NCI-H748 treated with DMSO at 0.1 percent for 48 hours (cell line): ENCODE measurements at regions not wholly inside any gene's neighbourhood (a gene's known extent, or its start where the extent isn't known, plus 50 kb on each side); places are given as distances from the start of the nearest gene placed in this dataset.
"Not testable (repeated sequence)": the region's sequence is repeated elsewhere in the genome, so short reads cannot be mapped to it uniquely, and the experiment has no call there.

Experiments
- DNase-seq: peaks from one replicate; lab custom pipeline; 2025; lab: John Stamatoyannopoulos, UW

DNA sequence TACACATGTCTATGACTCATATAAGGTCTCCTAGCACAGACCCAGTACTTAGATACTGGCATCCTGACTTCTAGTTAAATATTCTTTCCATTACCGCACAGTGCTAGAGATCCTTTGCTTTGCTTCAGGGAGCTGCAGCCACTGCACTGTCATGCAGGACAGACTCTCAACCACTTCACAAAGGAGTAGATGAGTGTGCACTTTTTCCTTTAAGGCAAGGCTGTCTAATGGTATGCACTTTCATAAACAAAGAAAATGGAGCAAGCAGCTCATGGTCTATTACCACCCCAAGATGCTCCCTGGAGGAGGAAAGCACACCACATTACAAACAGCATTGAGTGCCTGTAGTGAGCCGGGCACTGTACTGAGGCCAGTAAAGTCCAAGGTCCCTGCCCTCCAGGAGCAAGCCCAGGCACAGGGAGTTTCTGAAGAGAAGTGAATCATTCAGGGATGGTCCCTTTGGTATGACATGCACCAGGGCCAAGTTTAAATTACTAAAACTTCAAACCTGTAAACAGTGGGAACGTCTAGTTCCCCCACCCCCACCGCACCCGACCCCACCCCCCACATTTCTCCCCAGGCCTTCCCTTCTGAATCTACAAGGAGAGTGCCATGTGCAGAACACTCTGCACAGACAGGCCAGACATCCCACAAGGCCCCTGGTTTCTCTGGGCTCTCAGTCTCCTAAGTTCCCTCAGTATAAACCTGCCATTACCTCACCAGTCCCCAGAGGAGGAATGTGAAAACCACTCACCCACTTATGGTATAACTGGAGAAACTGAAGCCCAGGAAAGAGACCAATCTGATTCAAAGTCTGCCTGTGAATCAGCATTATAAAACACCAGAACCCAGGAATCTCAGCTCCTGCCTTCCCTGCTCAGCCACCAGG is 107.8 kb upstream of the BCL6 start:
- DNase-seq: no peak

GRCh38 chr3:187855131-187855530 is 109.9 kb upstream of the BCL6 start:
- no peak for DNase-seq

DNA sequence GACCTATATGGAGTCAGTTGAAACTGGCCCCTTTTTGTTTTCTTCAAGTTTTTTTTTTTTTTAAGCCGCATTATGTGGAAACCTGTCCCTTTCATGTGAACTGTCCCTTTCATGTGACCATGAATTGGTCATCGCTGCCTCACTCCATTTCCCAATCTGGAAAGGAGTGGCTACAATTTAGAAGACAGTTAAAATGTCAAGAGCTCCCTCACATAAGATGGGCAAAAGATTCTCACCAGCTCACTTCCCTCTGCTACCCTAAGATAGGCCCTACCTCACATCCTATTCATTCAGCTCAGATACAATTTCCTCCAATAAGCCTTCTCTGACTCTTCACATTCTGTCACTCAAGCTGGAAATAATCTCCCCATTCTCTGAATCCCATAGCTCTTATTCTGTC is 111.3 kb upstream of the BCL6 start:
- DNase-seq: no peak

- no peak for DNase-seq
These were observed 112.8 kb upstream of the BCL6 start for GRCh38 chr3:187858041-187858440.

- DNase-seq: no peak
These were observed 113.4 kb upstream of the BCL6 start for GRCh38 chr3:187858711-187859110.

DNA sequence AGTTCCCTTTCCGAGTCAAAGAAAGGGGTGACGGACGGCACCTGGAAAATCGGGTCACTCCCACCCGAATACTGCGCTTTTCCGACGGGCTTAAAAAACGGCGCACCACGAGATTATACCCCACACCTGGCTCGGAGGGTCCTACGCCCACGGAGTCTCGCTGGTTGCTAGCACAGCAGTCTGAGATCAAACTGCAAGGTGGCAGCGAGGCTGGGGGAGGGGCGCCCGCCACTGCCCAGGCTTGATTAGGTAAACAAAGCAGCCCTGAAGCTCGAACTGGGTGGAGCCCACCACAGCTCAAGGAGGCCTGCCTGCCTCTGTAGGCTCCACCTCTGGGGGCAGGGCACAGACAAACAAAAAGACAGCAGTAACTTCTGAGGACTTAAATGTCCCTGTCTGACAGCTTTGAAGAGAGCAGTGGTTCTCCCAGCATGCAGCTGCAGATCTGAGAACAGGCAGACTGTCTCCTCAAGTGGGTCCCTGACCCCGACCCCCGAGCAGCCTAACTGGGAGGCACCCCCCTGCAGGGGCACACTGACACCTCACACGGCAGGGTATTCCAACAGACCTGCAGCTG is 117.5 kb upstream of the BCL6 start:
- DNase-seq: not testable (repeated sequence)

DNA sequence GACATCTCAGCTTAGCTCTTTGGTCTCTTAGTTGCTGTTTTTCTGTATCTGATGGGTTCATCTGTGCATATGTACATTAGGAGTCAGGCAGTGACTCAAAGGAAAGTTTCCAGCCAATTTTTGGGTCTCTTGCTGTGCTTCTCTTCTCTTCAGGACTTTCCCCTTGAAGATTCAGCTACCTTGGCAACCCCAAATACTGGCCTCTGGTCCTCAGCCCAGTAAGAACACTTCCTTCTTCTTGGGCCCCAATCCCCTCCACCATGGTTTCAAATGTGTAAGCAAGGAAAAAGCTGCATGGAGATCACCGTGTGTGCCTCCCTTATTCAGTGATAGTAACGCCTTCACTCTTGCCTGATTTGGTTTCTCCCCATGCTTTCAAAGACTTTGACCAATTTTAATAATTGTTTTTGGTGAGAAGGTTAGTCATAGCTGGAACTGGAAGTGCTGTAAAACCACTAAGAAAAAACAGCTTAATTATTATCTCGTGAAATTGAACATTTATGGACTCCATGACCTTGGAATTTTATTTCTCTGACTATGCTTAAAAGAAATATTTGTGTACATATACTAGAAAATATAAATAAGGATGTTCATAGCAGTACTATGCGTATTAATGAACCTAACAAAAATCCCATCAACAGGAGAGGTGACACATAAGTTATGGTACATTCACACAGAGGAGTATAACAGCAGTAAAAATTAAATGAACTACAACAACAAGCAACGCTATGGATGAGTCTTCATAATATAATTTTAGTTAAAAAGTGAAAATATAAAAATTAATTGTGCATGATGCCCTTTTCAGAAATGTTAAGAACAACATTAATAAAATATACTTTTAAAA is 125.3 kb upstream of the BCL6 start:
- DNase-seq: no peak

- DNase-seq: no peak
These were observed 125.9 kb upstream of the BCL6 start for GRCh38 chr3:187871204-187871591.

- no peak for DNase-seq
These were observed 126.6 kb upstream of the BCL6 start for GRCh38 chr3:187871848-187872247.

- DNase-seq: no peak
These were observed 128.6 kb upstream of the BCL6 start for GRCh38 chr3:187873843-187874242.

GRCh38 chr3:187875863-187876262 is 130.6 kb upstream of the BCL6 start:
- DNase-seq: no peak

DNA sequence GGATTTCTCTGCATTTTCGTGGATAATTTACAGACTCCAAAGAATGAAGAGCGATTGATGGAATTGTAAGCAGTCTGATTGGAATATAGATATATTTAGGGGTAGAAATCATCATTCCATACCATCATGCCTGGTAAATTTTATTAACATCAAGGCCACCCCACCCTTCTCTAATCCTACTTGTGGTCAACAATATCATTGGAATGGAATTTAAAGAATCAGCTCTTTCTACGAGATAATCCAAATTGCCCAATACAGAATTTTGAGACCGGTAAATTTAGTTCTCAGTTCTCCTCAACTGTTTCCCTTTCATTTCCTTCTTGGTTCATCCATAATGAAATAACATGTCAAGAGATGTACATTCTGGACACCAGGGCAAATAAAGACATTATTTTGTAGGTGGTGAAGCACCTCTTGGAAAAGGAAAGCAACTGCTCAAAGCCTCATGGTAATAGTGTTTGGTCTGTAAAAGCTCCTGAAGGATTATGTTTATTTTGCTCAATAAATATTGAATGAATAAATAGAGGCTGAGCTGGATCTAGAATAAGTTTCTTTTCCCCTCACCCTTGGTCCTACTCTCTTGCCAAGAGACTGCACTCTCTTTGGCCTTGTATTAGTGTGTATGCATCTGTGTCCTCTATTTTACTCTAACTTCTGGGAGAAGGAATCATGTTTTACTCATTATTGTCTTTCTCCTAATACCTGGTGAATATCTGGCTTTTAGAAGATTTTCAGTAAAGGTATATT is 133.7 kb upstream of the BCL6 start:
- no peak for DNase-seq

- DNase-seq: no peak
These were observed 135.2 kb upstream of the BCL6 start for GRCh38 chr3:187880441-187880840.

GRCh38 chr3:187880851-187881250 is 135.6 kb upstream of the BCL6 start:
- DNase-seq: no peak

GRCh38 chr3:187888701-187889100 is 143.4 kb upstream of the BCL6 start:
- DNase-seq: no peak

DNA sequence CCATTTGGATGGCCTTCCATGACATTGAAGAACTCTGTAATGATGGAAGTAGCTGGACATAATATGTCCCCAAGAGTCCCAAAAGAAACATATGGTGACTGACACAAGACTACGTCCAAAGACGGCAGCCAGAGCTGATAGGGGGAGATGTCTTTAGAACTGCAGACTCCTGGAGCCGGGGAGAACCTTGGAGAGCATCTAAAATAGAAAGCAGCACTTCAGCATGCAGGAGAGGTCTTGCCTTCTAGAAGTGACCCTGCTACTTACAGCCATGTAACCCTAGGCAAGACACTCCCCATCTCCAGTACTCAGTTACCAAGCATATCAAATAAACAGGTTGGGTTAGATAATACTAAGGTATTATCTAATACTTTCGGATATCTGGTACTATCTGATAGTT is 143.8 kb upstream of the BCL6 start:
- DNase-seq: no peak

GRCh38 chr3:187889601-187890404 is 144.5 kb upstream of the BCL6 start:
- DNase-seq: no peak

- not testable (repeated sequence) for DNase-seq
These were observed 145.1 kb upstream of the BCL6 start for GRCh38 chr3:187890405-187890752.

- DNase-seq: no peak
These were observed 151.4 kb upstream of the BCL6 start for GRCh38 chr3:187896646-187897045.

GRCh38 chr3:187899246-187899645 is 154.0 kb upstream of the BCL6 start:
- no peak for DNase-seq

GRCh38 chr3:187900993-187901755 is 155.9 kb upstream of the BCL6 start:
- DNase-seq: no peak
